Osteocyte (in vitro differentiated cells): ENCODE measurements at regions not wholly inside any gene's neighbourhood (a gene's known extent, or its start where the extent isn't known, plus 50 kb on each side); places are given as distances from the start of the nearest gene placed in this dataset.

Source experiments
- DNase-seq: peaks from one replicate; pipeline ENCODE4 v3.0.0; 2021; ENCODE audit warnings: mixed read lengths; ENCODE audit not compliant: unreplicated experiment; ENCODE audit errors: extremely low spot score
- H3K27ac Mint-ChIP-seq: one replicate; pipeline ENCODE4 v1.8.0; 2021; ENCODE audit warnings: mild to moderate bottlenecking, mixed read lengths; ENCODE audit not compliant: unreplicated experiment
- H3K27me3 Mint-ChIP-seq: one replicate; pipeline ENCODE4 v1.8.0; 2021; ENCODE audit warnings: mixed read lengths; ENCODE audit not compliant: unreplicated experiment
- H3K36me3 Mint-ChIP-seq: one replicate; pipeline ENCODE4 v1.8.0; 2021; ENCODE audit warnings: mixed read lengths; ENCODE audit not compliant: unreplicated experiment
- H3K4me1 Mint-ChIP-seq: one replicate; pipeline ENCODE4 v1.8.0; 2021; ENCODE audit warnings: mixed read lengths; ENCODE audit not compliant: unreplicated experiment
- H3K4me3 Mint-ChIP-seq: one replicate; pipeline ENCODE4 v1.8.0; 2021; ENCODE audit warnings: mild to moderate bottlenecking, moderate library complexity, mixed read lengths; ENCODE audit not compliant: unreplicated experiment
- H3K9me3 Mint-ChIP-seq: one replicate; pipeline ENCODE4 v1.8.0; 2021; ENCODE audit warnings: mixed read lengths; ENCODE audit not compliant: unreplicated experiment
- TF ChIP-seq, protein P1 (sequence below): fragments of 200-600 bp; sonication (generic); IDR thresholded peaks from 2 replicates; pipeline ENCODE4 v1.5.0; 2021; ENCODE audit warnings: antibody characterized with exemption, mild to moderate bottlenecking, moderate library complexity

GRCh38 chr4:18846313-18846712 lies 824.8 kb upstream of the LCORL start:
- TF ChIP-seq, protein P1, sequence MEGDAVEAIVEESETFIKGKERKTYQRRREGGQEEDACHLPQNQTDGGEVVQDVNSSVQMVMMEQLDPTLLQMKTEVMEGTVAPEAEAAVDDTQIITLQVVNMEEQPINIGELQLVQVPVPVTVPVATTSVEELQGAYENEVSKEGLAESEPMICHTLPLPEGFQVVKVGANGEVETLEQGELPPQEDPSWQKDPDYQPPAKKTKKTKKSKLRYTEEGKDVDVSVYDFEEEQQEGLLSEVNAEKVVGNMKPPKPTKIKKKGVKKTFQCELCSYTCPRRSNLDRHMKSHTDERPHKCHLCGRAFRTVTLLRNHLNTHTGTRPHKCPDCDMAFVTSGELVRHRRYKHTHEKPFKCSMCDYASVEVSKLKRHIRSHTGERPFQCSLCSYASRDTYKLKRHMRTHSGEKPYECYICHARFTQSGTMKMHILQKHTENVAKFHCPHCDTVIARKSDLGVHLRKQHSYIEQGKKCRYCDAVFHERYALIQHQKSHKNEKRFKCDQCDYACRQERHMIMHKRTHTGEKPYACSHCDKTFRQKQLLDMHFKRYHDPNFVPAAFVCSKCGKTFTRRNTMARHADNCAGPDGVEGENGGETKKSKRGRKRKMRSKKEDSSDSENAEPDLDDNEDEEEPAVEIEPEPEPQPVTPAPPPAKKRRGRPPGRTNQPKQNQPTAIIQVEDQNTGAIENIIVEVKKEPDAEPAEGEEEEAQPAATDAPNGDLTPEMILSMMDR, result no peak
- no peak for DNase-seq
- Mint-ChIP-seq H3K4me1 (no peaks in the 10 kb centered on the region), H3K4me3 (no peak overlapping the region), H3K9me3 (peaks cover 7% of the 10 kb centered on the region), H3K27me3 (no peaks in the 10 kb centered on the region), H3K27ac (no peak overlapping the region), H3K36me3 (no peaks in the 10 kb centered on the region)

DNA sequence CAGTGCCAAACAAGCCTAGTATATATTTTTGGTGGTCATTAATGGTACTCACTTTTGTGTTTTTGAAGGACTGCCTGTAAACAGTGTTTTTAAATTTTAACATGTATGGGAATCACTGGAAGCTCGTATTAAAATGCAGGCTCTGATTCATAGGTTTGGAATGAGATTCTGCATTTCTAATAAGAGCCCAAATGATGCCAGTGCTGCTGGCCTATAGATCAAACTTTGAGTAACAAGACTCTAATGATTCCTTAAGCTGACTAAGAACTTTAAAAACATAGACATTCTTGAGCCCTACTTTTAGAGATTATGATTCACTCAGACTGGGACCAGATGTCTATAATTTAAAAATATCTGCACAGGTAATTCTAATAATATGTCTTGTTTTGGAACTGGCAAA lies 823.2 kb upstream of the LCORL start:
- TF ChIP-seq, protein P1, result no peak
- H3K9me3 Mint-ChIP-seq, result peaks cover 7% of the 10 kb centered on the region
- H3K4me3 Mint-ChIP-seq, result no peak overlapping the region
- no peak overlapping the region for H3K27ac Mint-ChIP-seq
- no peak for DNase-seq
- H3K4me1 Mint-ChIP-seq, result no peaks in the 10 kb centered on the region
- H3K36me3 Mint-ChIP-seq, result no peaks in the 10 kb centered on the region
- no peaks in the 10 kb centered on the region for H3K27me3 Mint-ChIP-seq

- H3K27me3 Mint-ChIP-seq, result no peaks in the 10 kb centered on the region
- no peak overlapping the region for H3K27ac Mint-ChIP-seq
- no peaks in the 10 kb centered on the region for H3K36me3 Mint-ChIP-seq
- no peaks in the 10 kb centered on the region for H3K4me1 Mint-ChIP-seq
- H3K9me3 Mint-ChIP-seq, result peaks cover 7% of the 10 kb centered on the region
- TF ChIP-seq, protein P1, result no peak
- no peak for DNase-seq
- H3K4me3 Mint-ChIP-seq, result no peak overlapping the region
These were observed 820.9 kb upstream of the LCORL start for GRCh38 chr4:18842431-18842830.

DNA sequence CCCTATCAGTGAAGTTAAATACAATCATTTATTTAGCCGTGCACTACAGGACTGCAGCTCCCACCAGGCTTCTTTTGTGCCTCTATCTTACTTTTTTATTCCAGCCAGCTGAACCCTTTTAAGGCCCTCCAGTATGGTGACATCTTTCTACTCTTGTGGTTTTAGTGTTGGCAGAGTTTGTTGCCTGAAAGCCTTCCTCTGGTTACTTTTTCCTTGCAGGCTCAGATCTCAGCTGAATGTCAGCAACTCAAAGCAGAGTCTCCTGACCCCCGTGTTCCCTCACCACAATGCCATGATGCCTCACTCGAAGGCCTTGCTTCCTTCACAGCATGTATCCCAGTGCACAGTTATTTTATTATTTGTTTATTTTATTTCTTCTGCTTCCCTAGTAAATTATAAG lies 818.9 kb upstream of the LCORL start:
- H3K27ac Mint-ChIP-seq, result no peak overlapping the region
- H3K4me3 Mint-ChIP-seq, result no peak overlapping the region
- peaks cover 7% of the 10 kb centered on the region for H3K9me3 Mint-ChIP-seq
- no peak for DNase-seq
- H3K36me3 Mint-ChIP-seq, result no peaks in the 10 kb centered on the region
- H3K27me3 Mint-ChIP-seq, result peaks cover 5% of the 10 kb centered on the region
- TF ChIP-seq, protein P1, result no peak
- H3K4me1 Mint-ChIP-seq, result no peaks in the 10 kb centered on the region

GRCh38 chr4:18816228-18816895 lies 794.8 kb upstream of the LCORL start:
- TF ChIP-seq, protein P1, result no peak
- H3K4me3 Mint-ChIP-seq, result no peak overlapping the region
- no peak for DNase-seq
- H3K27me3 Mint-ChIP-seq, result peaks cover 6% of the 10 kb centered on the region
- no peaks in the 10 kb centered on the region for H3K36me3 Mint-ChIP-seq
- no peak overlapping the region for H3K27ac Mint-ChIP-seq
- H3K4me1 Mint-ChIP-seq, result peaks cover 4% of the 10 kb centered on the region
- H3K9me3 Mint-ChIP-seq, result no peaks in the 10 kb centered on the region
